Fibroblast of lung (primary cell): ENCODE measurements at regions not wholly inside any gene's neighbourhood (a gene's known extent, or its start where the extent isn't known, plus 50 kb on each side); places are given as distances from the start of the nearest gene placed in this dataset.

ENCODE experiments used
- EZH2 ChIP-seq: IDR thresholded peaks from 2 replicates; pipeline ENCODE4 v1.5.1; 2012; ENCODE audit warnings: low read length, control low read depth, mild to moderate bottlenecking; ENCODE audit errors: missing control alignments
- TF ChIP-seq, protein P1 (sequence below), 2 donors: IDR thresholded peaks in 1 of 2; conservative IDR thresholded peaks in 1 of 2; 1 replicate in 1 of 2; 2 replicates in 1 of 2; pipeline ENCODE4 v1.5.1; 2011 to 2012; ENCODE audit warnings: low read length in 2 of 2, control low read depth in 1 of 2, inconsistent platforms in 1 of 2, low read depth in 1 of 2, mild to moderate bottlenecking in 1 of 2

DNA sequence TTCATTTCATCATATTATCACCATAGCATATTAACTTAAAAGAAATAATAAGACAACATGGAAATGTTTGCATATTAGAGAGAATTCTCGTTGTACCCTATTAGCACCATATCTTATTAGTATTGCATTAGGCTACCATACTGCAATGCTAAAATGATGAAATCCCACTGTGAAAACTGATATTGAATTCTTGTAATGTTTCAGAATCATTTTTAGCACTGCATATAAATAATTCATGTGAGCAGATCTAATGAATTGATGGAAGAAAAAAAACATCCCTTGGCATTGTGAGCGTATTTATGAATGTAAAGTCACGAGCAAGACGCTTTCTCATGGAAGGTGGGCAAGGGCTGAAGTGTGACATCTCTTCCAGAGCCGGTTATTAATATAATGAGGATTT, 257.1 kb upstream of the PTBP2 start:
- TF ChIP-seq, protein P1, sequence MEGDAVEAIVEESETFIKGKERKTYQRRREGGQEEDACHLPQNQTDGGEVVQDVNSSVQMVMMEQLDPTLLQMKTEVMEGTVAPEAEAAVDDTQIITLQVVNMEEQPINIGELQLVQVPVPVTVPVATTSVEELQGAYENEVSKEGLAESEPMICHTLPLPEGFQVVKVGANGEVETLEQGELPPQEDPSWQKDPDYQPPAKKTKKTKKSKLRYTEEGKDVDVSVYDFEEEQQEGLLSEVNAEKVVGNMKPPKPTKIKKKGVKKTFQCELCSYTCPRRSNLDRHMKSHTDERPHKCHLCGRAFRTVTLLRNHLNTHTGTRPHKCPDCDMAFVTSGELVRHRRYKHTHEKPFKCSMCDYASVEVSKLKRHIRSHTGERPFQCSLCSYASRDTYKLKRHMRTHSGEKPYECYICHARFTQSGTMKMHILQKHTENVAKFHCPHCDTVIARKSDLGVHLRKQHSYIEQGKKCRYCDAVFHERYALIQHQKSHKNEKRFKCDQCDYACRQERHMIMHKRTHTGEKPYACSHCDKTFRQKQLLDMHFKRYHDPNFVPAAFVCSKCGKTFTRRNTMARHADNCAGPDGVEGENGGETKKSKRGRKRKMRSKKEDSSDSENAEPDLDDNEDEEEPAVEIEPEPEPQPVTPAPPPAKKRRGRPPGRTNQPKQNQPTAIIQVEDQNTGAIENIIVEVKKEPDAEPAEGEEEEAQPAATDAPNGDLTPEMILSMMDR (conservative IDR thresholded peaks at IDR 0.05 in 1 of 2, IDR thresholded peaks at IDR 0.05 in 1 of 2; ENCODE audit: low read depth in 1 of 2, low read length in 2 of 2), result no peak
- no peak for TF ChIP-seq EZH2
